ENCODE measurements at regions not wholly inside any gene's neighbourhood (a gene's known extent, or its start where the extent isn't known, plus 50 kb on each side); places are given as distances from the start of the nearest gene placed in this dataset.
"Not testable (repeated sequence)": the region's sequence is repeated elsewhere in the genome, so short reads cannot be mapped to it uniquely, and the experiment has no call there.

GRCh38 chr2:19198381-19198780, 160.0 kb downstream of the OSR1 start:
- DNase-seq: no peak

DNA sequence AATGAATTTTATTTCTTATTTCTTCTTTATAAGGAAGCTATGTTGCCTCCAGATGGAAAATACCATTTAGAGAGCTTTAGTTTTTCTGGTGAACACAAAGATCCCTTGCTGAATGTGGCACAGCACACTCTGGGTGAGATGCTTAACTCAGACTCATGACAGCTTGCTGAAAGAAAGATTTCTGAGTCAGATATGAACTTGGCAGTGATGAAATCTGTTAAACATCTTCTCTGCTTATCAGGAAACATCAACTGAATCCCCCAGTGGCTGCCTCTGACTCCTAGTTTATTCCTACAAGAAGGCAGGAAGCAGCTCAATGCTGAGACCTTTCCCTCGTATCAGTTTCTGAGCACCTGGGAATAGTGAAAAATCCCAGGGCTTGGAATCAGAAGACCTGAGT, 162.8 kb downstream of the OSR1 start:
- no peak for DNase-seq

GRCh38 chr2:19189391-19189790, 169.0 kb downstream of the OSR1 start:
- DNase-seq: no peak

- no peak for DNase-seq
These were observed 171.0 kb downstream of the OSR1 start for GRCh38 chr2:19187323-19188020.

GRCh38 chr2:19185086-19185485, 173.3 kb downstream of the OSR1 start:
- no peak for DNase-seq

GRCh38 chr2:19178175-19178574, 180.2 kb downstream of the OSR1 start:
- no peak for DNase-seq

- DNase-seq: no peak
These were observed 181.4 kb downstream of the OSR1 start for GRCh38 chr2:19176977-19177376.

DNA sequence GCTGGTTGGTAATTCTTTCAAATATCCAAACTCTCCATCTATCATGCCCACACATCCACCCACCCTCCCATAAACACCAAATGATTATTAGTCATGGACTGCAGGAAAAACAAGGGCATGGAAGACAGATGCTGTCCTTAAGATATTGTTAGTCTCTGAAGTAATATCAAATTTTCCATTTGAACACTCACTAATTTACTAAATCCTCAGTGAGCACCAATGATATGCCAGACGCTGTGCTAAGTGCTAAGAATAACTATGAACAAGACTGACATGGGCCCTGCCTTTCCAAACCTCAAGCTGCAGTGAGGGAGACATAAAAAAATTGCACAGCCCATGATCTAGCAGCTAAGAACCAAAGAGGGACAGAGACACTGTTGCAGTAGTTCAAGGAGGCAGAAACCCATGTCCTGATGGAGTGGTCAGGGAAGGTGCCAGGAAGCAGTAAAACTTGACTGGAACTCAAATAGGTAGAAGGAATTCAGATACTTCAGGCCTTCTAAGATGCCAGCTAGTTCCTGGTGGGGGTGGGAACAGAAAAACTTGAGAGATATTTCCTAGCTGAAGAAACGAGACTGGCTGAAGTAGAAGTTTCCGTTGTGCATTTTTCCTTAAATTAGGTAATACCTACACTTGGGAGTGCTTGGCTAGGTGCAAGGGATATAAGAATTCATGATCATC, 182.1 kb downstream of the OSR1 start:
- DNase-seq: no peak

DNA sequence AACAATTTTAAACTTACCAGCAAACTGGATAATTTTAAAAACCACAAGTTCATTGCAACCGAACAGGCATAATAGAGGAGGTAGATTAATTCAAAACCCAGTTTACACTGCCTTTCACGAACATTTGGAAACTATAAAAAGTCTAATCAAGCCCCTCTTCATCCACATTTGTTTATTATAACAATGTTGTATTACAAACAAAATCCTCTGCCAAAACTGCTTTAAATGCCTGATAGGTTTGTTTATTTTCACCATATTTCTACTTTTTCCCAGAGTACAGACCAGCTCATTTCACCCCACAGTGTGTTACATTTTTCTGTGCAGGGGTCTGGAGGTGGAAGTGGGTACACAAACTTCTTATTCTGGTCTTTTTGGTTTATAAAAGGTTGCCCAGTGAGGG, 184.2 kb downstream of the OSR1 start:
- DNase-seq: no peak

DNA sequence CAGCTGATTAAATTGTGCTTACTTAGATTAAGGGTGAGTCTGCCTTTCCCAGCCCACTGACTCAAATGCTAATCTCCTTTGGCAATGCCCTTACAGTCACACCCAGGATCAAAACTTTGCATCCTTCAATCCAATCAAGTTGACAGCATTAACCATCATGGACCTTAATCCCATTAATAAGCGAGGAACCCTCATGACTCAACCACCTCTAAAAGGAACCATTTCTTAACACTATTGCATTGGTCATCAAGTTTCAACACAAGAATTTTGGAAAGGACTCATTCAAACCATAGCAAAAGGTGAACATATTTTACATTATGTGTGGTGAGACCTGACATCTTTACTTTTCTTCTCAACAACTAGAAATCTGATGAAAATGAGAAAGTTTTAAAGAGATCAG, 187.0 kb downstream of the OSR1 start:
- no peak for DNase-seq

- no peak for DNase-seq
These were observed 189.2 kb downstream of the OSR1 start for GRCh38 chr2:19169134-19169768.

GRCh38 chr2:19164099-19164498, 194.3 kb downstream of the OSR1 start:
- DNase-seq: not testable (repeated sequence)

- no peak for DNase-seq
These were observed 199.5 kb downstream of the OSR1 start for GRCh38 chr2:19158896-19159295.

DNA sequence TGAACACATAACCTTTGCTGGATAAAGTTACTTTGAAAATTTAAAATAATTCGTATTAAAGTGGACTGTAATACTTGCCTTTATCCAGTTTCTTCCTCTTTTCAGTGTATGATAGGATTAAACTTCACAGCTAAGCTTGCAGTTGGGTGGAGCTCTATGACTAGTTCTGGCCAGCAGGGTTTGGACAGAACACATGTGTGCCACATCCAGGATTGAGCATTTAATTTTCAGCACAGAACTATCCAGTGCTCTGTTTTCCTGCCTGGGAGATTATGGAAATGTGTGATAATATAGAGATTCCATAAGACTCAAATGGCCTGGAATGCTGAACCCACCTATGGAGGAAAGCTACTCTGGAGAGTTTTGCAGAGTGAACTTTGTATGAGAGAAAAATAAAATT, 200.2 kb downstream of the OSR1 start:
- no peak for DNase-seq

DNA sequence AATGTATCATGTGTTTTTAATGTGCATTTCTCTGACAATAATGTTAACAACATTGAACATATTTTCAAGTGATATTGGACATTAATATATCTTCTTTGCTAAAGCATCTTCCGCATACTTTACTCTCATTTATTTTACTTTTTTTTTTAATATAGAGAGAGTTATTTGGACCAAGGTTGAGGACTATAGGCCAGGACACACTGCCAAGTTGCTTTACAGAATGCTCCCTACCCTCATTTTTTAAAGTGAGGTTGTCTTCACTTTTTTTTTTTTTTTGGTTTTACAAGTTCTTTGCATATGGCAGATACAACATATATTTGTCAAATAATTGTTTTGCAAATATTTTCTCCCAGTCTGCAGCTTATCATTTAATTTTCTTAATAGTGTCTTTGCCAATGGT, 201.8 kb downstream of the OSR1 start:
- no peak for DNase-seq

GRCh38 chr2:19150726-19151125, 207.7 kb downstream of the OSR1 start:
- DNase-seq: no peak

DNA sequence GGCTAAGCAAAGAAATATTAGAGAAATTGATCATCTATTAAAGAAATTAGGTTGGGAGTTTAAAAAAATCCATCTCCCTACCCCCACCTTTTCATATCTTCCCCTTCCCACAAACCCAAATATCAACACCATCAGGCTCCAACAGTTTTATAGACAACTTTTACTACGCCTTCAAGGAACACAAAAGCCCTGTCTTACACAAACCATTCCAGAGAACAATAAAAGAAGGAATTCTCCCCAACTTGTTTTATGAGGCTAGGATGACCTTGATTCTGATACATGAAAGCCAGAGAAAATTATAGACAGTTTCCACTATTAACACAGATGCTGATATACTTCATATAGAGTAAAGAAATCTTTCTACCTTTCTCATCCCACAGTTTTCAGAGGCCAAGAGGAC, 211.6 kb downstream of the OSR1 start:
- DNase-seq: no peak

GRCh38 chr2:19141234-19142004, 217.0 kb downstream of the OSR1 start:
- DNase-seq: no peak

GRCh38 chr2:19140463-19141208, 217.8 kb downstream of the OSR1 start:
- no peak for DNase-seq

DNA sequence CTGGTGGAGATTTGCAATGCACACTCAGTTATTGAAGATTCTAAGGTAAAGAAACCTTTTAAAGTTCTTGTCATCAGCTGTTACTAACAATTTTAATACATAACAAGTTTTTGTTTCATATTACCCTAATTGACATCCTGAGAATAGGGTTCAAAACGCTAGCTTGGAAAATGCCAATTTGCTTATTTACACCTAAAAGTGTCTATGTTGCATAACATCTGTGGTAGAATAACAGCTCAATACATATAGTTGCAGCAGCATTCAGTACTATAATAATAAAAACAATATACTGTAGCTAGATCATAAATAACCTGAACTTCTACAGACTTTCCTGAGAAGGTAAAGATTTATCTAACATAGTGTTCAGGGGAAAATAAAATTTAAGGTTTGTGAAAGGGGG, 219.0 kb downstream of the OSR1 start:
- no peak for DNase-seq

DNA sequence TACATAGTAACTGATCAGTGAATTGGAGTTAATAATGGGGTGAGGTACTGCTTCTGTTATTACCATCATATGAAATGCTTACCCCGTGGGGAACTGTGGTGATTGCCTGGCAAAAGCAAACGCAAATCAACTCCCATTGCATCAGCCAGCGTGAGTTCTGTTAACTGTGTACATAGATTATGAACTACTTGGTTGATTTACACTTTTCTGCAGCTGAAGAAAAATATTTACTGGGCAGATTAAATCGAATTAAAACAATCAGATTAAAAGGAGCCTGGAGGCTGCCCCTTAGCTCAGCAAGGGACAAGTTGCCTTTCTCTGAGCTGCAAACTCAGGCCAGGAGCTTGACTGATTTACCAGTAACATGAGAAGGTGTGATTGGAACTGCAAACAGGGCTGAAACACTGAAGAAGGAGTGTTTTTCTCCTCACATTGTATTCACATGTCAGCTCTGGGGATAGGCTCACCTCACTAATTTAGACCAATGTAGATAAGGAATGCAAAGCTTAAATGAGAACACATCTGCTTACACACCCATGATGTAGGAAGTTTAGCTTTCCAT, 220.1 kb downstream of the OSR1 start:
- DNase-seq: no peak

DNA sequence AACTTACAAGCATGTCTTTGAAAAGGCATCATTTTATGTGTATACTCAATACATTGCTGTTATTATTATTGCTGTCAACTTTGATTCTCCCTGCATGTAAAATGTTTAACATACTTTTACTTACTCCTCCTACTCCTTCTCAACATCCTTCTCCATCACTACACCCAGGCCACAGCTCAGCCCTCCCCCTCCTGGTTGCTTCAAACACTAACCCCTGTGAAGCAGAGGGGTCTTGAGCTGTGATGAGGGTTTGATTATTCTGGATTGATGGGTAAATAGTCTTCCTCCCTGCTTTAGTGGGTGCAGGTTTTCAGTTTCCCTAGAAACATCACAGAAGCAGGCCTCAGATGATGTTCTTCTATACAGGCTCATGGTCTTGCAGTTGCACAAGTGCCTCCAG, 221.0 kb downstream of the OSR1 start:
- DNase-seq: no peak
